Adrenal gland (tissue), 9 donors: ENCODE measurements at regions not wholly inside any gene's neighbourhood (a gene's known extent, or its start where the extent isn't known, plus 50 kb on each side); places are given as distances from the start of the nearest gene placed in this dataset.

ENCODE experiments used
- DNase-seq, 7 donors: peaks; one replicate each; pipeline ENCODE4 v3.0.0-alpha.2; 2019 to 2020
- H3K27ac ChIP-seq, 5 donors: fragments of 200-600 bp; sonication (generic) in 4 of 5; 1 replicate in 3 of 5; 2 replicates in 2 of 5; pipeline versions ENCODE4 v1.5.1 to v1.8.0; 2016 to 2020; ENCODE audit warnings: mild to moderate bottlenecking in 1 of 5
- H3K27me3 ChIP-seq: fragments of 200-600 bp; 2 replicates; pipeline ENCODE4 v1.8.0; 2021
- H3K36me3 ChIP-seq, 2 donors: fragments of 200-600 bp; replicated peaks in 1 of 2; 1 replicate in 1 of 2; 2 replicates in 1 of 2; pipeline versions ENCODE4 v1.5.1 to v1.8.0; 2018 to 2022
- H3K4me1 ChIP-seq, 2 donors: fragments of 200-600 bp; replicated peaks in 1 of 2; 1 replicate in 1 of 2; 2 replicates in 1 of 2; pipeline versions ENCODE4 v1.5.1 to v1.8.0; 2018 to 2021
- H3K4me3 ChIP-seq, 4 donors: fragments of 200-600 bp; sonication (generic) in 3 of 4; one replicate each; pipeline ENCODE4 v1.5.1; 2016 to 2018
- H3K9me3 ChIP-seq, 3 donors: fragments of 200-600 bp; sonication (generic) in 1 of 3; replicated peaks in 1 of 3; 1 replicate in 2 of 3; 2 replicates in 1 of 3; pipeline versions ENCODE4 v1.5.1 to v1.8.0; 2016 to 2021
- POLR2A ChIP-seq, 2 donors: fragments of 450-650 bp; IDR thresholded peaks; one replicate each; pipeline ENCODE4 v1.6.1; 2017; ENCODE audit warnings: antibody characterized with exemption in 2 of 2, mild to moderate bottlenecking in 2 of 2, moderate library complexity in 1 of 2
- WGBS, 4 donors: extraction: QIAGEN DNeasy Blood & Tissue Kit in 2 of 4; methylation state at CpG; one replicate each; pipeline versions ENCODE4 v1.1.5 to v1.1.7; 2013 to 2017; 5-methylcytosine and 5-hydroxymethylcytosine counted together
- intact Hi-C, 2 donors: fragments of 100-400 bp; cut with DNase I; formaldehyde crosslinking; loops; one replicate each; pipeline versions ENCODE4 v1.14.1 to v1.15.0; 2022 to 2023
- TF ChIP-seq, protein P1 (sequence below), 6 experiments: fragments of 450-650 bp in 4 of 6; fragments of 200-600 bp in 2 of 6; sonication (generic) in 1 of 6; IDR thresholded peaks; 1 replicate in 5 of 6; 2 replicates in 1 of 6; pipeline versions ENCODE4 v1.5.1 to v1.8.0; 2016 to 2021; ENCODE audit warnings: antibody characterized with exemption in 6 of 6, mild to moderate bottlenecking in 2 of 6, moderate library complexity in 1 of 6
- donor health status: healthy with polysubstance abuse.
- donor health status: Bipolar disorder and iron deficiency.
- donor health status: DM: yes; HTN: yes; CAD: no.
- donor health status: DM: no; HTN: no; CAD: no.
- donor health status: DM: no; HTN: no; CAD: no.

DNA sequence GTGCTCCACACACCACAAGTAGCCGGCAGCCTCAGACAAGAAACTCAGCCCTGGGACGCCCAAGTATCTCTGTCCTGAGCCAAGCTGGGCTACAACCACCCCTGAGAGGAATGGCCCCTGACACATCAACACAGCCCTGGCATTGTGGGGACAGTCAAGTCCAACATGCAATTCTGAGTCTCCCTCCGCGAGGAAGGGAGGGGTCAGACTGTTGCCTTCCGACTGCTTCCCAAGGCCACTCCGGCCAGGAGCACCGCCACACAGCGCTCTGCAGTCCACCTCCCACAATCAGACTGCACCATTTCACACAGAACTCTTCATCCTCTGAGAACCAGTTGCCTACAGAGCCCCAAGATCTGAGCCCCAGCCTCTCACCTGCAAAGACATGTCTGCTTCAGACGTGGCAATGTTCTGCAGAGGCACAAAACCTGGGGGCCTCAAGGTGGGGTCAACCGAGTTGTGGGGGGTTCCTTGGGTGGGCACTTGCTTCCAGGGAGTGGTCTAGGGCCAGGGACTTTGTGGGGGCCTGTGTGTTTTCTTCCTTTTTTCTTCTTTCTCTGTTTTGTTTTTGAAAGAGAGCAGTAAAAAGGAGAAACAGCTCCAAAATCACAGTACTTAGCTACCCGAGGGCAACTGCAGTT, 76.7 kb upstream of the SALL3 start:
- intact Hi-C loops: no loop called here
- WGBS, 4 donors: 47 to 64% (median 49%) methylated on average over 7 to 11 of the region's 11 CpGs
- TF ChIP-seq, protein P1, sequence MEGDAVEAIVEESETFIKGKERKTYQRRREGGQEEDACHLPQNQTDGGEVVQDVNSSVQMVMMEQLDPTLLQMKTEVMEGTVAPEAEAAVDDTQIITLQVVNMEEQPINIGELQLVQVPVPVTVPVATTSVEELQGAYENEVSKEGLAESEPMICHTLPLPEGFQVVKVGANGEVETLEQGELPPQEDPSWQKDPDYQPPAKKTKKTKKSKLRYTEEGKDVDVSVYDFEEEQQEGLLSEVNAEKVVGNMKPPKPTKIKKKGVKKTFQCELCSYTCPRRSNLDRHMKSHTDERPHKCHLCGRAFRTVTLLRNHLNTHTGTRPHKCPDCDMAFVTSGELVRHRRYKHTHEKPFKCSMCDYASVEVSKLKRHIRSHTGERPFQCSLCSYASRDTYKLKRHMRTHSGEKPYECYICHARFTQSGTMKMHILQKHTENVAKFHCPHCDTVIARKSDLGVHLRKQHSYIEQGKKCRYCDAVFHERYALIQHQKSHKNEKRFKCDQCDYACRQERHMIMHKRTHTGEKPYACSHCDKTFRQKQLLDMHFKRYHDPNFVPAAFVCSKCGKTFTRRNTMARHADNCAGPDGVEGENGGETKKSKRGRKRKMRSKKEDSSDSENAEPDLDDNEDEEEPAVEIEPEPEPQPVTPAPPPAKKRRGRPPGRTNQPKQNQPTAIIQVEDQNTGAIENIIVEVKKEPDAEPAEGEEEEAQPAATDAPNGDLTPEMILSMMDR (IDR thresholded peaks at IDR 0.05): no peak
- TF ChIP-seq POLR2A (IDR thresholded peaks at IDR 0.05): no peak
- Histone ChIP-seq H3K27me3 (no peaks in the 10 kb centered on the region), H3K4me3 (no peak overlapping the region), H3K9me3 (no peaks in the 10 kb centered on the region), H3K27ac (no peak overlapping the region), H3K4me1 (no peaks in the 10 kb centered on the region), H3K36me3 (no peaks in the 10 kb centered on the region)
- DNase-seq: no peak

DNA sequence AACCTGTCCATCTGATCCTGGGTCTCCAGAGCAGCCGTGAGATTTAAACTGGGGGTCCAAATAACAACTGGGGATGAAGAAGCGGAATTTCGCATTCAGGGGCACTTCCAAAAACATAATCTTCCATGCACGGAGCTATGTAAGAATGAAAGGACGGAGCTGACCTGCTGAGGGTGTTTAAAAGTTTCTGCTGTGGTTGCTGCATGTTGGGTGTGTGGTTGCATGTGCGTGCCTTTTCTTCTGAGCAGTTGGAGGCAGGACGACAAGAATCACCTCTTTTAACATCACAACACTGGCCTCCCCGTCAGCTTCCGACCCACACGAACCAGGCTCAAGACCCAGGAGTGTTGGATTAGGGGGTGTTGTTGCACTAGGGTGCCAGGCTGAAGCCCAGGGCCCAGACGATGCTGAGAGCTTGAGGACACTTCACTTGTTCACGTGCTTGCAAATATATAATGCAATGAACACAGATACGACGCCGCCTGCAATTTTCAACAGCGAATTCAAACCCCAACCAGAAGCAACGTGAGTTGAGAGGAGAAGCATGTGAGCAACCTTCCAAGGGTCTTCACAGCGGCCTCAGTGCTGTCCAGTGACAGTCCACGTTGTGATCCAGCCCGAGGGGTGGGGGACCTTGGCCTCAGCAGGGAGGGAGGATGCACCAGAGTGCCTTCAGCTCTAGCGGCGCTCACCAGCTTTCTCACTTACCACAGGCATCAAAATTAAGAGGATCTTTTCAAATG, 76.0 kb upstream of the SALL3 start:
- no peak for DNase-seq
- no peak overlapping the region for H3K4me3 ChIP-seq
- no peaks in the 10 kb centered on the region for H3K36me3 ChIP-seq
- TF ChIP-seq POLR2A (IDR thresholded peaks at IDR 0.05): no peak
- TF ChIP-seq, protein P1 (IDR thresholded peaks at IDR 0.05): no peak
- 60 to 73% (median 63%) methylated on average over 19 to 22 of the region's 22 CpGs for WGBS, 4 donors
- no peaks in the 10 kb centered on the region for H3K27me3 ChIP-seq
- no peak overlapping the region for H3K27ac ChIP-seq
- H3K9me3 ChIP-seq: no peaks in the 10 kb centered on the region
- H3K4me1 ChIP-seq: no peaks in the 10 kb centered on the region
- intact Hi-C loops: no loop called here

DNA sequence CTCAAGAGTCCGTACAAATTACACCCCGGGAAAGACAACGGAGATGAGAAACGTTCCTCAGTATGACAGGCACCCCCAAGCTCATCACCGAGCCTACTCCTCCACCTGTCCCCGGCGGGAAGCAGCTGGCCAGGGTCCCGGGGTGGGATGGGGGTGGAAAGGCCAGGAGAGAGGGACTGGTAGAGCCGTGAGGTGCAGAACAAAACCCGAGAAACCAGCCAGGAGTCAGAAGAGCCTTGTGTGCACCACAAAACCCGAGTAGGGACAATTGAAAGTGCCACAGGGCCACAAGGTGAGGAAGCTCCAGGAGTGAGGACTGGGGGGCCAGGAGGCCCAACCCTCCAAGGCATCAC, 75.5 kb upstream of the SALL3 start:
- Histone ChIP-seq H3K27me3 (no peaks in the 10 kb centered on the region), H3K4me1 (no peaks in the 10 kb centered on the region), H3K36me3 (no peaks in the 10 kb centered on the region), H3K9me3 (no peaks in the 10 kb centered on the region), H3K4me3 (no peak overlapping the region), H3K27ac (no peak overlapping the region)
- intact Hi-C loops: no loop called here
- 68 to 75% (median 69%) methylated on average over 11 of the region's 11 CpGs for WGBS, 4 donors
- TF ChIP-seq POLR2A (IDR thresholded peaks at IDR 0.05): no peak
- TF ChIP-seq, protein P1 (IDR thresholded peaks at IDR 0.05): no peak
- DNase-seq: no peak

DNA sequence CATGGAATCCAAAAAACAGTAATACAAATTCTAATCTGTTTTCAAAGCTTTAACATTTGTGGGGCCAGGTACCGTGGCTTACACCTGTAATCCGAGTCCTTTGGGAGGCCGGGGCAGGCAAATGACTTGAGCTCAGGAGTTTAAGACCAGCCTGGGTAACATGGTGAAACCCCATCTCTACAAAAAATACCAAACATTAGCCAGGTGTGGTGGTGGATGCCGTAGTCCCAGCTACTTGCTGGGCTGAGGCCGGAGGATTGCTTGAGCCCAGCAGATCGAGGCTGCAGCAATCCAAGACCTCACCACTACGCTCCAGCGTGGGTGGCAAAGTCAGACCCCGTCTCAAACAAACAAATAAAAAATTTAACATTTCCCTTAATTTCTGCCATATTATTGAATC, 74.3 kb upstream of the SALL3 start:
- WGBS, 4 donors: 76 to 85% (median 84%) methylated on average over 9 of the region's 9 CpGs
- intact Hi-C loops: no loop called here
- Histone ChIP-seq H3K4me3 (no peak overlapping the region), H3K36me3 (no peaks in the 10 kb centered on the region), H3K4me1 (no peaks in the 10 kb centered on the region), H3K27me3 (no peaks in the 10 kb centered on the region), H3K9me3 (no peaks in the 10 kb centered on the region), H3K27ac (no peak overlapping the region)
- DNase-seq: no peak
- TF ChIP-seq, protein P1 (IDR thresholded peaks at IDR 0.05): no peak
- TF ChIP-seq POLR2A (IDR thresholded peaks at IDR 0.05): no peak
